Calu3 (cell line): ENCODE measurements at regions not wholly inside any gene's neighbourhood (a gene's known extent, or its start where the extent isn't known, plus 50 kb on each side); places are given as distances from the start of the nearest gene placed in this dataset.

Experiments used
- BruUV-seq: library from RNA; stranded (reverse); fragments of 400-500 nt; replicated peaks from 2 replicates; lab custom pipeline; 2021; lab: Mats Ljungman, UMichigan
- CTCF ChIA-PET: fragments of 300-600 bp; sonication (Branson Sonifier 250); formaldehyde crosslinking; loops from one replicate; lab custom pipeline; 2022; ENCODE audit warnings: antibody characterized with exemption; lab: Charles Lee
- DNase-seq: peaks from one replicate; pipeline ENCODE4 v3.0.0; 2022
- H3K27ac Mint-ChIP-seq: one replicate; pipeline ENCODE4 v1.8.0; 2022; ENCODE audit warnings: mixed read lengths; ENCODE audit not compliant: unreplicated experiment
- H3K27me3 Mint-ChIP-seq: one replicate; pipeline ENCODE4 v1.8.0; 2022; ENCODE audit warnings: mixed read lengths; ENCODE audit not compliant: unreplicated experiment
- H3K36me3 Mint-ChIP-seq: one replicate; pipeline ENCODE4 v1.8.0; 2022; ENCODE audit warnings: mild to moderate bottlenecking, moderate library complexity, mixed read lengths; ENCODE audit not compliant: insufficient read depth, unreplicated experiment
- H3K4me1 Mint-ChIP-seq: one replicate; pipeline ENCODE4 v1.8.0; 2022; ENCODE audit warnings: mild to moderate bottlenecking, low read depth, mixed read lengths; ENCODE audit not compliant: unreplicated experiment
- H3K4me3 Mint-ChIP-seq: one replicate; pipeline ENCODE4 v1.8.0; 2022; ENCODE audit warnings: mild to moderate bottlenecking, low read depth, moderate library complexity, mixed read lengths; ENCODE audit not compliant: unreplicated experiment
- H3K9me3 Mint-ChIP-seq: one replicate; pipeline ENCODE4 v1.8.0; 2022; ENCODE audit warnings: low read depth, mixed read lengths; ENCODE audit not compliant: unreplicated experiment
- CTCF ChIP-seq: fragments of 200-600 bp; IDR thresholded peaks from one replicate; pipeline ENCODE4 v1.8.0; 2022; ENCODE audit warnings: antibody characterized with exemption; ENCODE audit not compliant: unreplicated experiment
- intact Hi-C: fragments of 100-400 bp; cut with micrococcal nuclease; formaldehyde crosslinking; loops from one replicate; pipeline ENCODE4 v1.10.0; 2022; ENCODE audit not compliant: unreplicated experiment

- Mint-ChIP-seq H3K36me3 (peaks cover 5% of the 10 kb centered on the region), H3K4me3 (no peak overlapping the region), H3K9me3 (no peaks in the 10 kb centered on the region), H3K27me3 (no peaks in the 10 kb centered on the region), H3K4me1 (peaks cover 39% of the 10 kb centered on the region), H3K27ac (peak overlapping the region; percentile 4)
- CTCF ChIA-PET = interaction anchor here (1.5 kb wide), 1 partner anchor 372 kb away, joined by 3 read pairs; no protein-coding TSS in a partner anchor
- intact Hi-C loops = no loop called here
- no peak for TF ChIP-seq CTCF
- no TSS peak for BruUV-seq
- DNase-seq = peak; percentile 15
Measured at GRCh38 chr4:81839347-81840042, 367.8 kb upstream of the RASGEF1B start.

- no peaks in the 10 kb centered on the region for H3K9me3 Mint-ChIP-seq
- H3K27ac Mint-ChIP-seq = no peak overlapping the region
- intact Hi-C loops = no loop called here
- H3K4me1 Mint-ChIP-seq = peaks cover 34% of the 10 kb centered on the region
- peaks cover 5% of the 10 kb centered on the region for H3K36me3 Mint-ChIP-seq
- H3K27me3 Mint-ChIP-seq = no peaks in the 10 kb centered on the region
- no TSS peak for BruUV-seq
- no peak for DNase-seq
- CTCF ChIA-PET = no interaction called here
- no peak overlapping the region for H3K4me3 Mint-ChIP-seq
- no peak for TF ChIP-seq CTCF
Measured at GRCh38 chr4:81838586-81838985, 366.9 kb upstream of the RASGEF1B start.

- H3K27ac Mint-ChIP-seq = no peak overlapping the region
- intact Hi-C loops = no loop called here
- no peak overlapping the region for H3K4me3 Mint-ChIP-seq
- no TSS peak for BruUV-seq
- no peak for DNase-seq
- H3K9me3 Mint-ChIP-seq = no peaks in the 10 kb centered on the region
- CTCF ChIA-PET = no interaction called here
- no peak for TF ChIP-seq CTCF
- no peaks in the 10 kb centered on the region for H3K27me3 Mint-ChIP-seq
- H3K4me1 Mint-ChIP-seq = peaks cover 29% of the 10 kb centered on the region
- peaks cover 5% of the 10 kb centered on the region for H3K36me3 Mint-ChIP-seq
Measured at GRCh38 chr4:81836716-81837115, 365.0 kb upstream of the RASGEF1B start.

GRCh38 chr4:81833576-81833975 lies 361.9 kb upstream of the RASGEF1B start:
- DNase-seq = no peak
- Mint-ChIP-seq H3K36me3 (no peaks in the 10 kb centered on the region), H3K4me1 (no peaks in the 10 kb centered on the region), H3K27ac (no peak overlapping the region), H3K4me3 (no peak overlapping the region), H3K9me3 (no peaks in the 10 kb centered on the region), H3K27me3 (no peaks in the 10 kb centered on the region)
- BruUV-seq = no TSS peak
- CTCF ChIA-PET = interaction anchor here (0.8 kb wide), 1 partner anchor 575 kb away, joined by 7 read pairs; no protein-coding TSS in a partner anchor
- intact Hi-C loops = no loop called here
- no peak for TF ChIP-seq CTCF
